ENCODE measurements at regions not wholly inside any gene's neighbourhood (a gene's known extent, or its start where the extent isn't known, plus 50 kb on each side); places are given as distances from the start of the nearest gene placed in this dataset.

- no peak for DNase-seq
These were observed 220.1 kb upstream of the E2F8 start for GRCh38 chr11:19460718-19461405.

- no peak for DNase-seq
These were observed 218.5 kb upstream of the E2F8 start for GRCh38 chr11:19459240-19459639.

GRCh38 chr11:19458721-19459120 is 218.0 kb upstream of the E2F8 start:
- DNase-seq: no peak

- DNase-seq: no peak
These were observed 217.5 kb upstream of the E2F8 start for GRCh38 chr11:19458231-19458630.

GRCh38 chr11:19455731-19456130 is 215.0 kb upstream of the E2F8 start:
- DNase-seq: no peak

- no peak for DNase-seq
These were observed 213.0 kb upstream of the E2F8 start for GRCh38 chr11:19453651-19454257.

- no peak for DNase-seq
These were observed 210.9 kb upstream of the E2F8 start for GRCh38 chr11:19451609-19452008.

- DNase-seq: no peak
These were observed 209.5 kb upstream of the E2F8 start for GRCh38 chr11:19450282-19450681.

GRCh38 chr11:19448651-19449050 is 207.9 kb upstream of the E2F8 start:
- no peak for DNase-seq

GRCh38 chr11:19447150-19447566 is 206.4 kb upstream of the E2F8 start:
- DNase-seq: no peak

GRCh38 chr11:19445771-19446170 is 205.0 kb upstream of the E2F8 start:
- DNase-seq: no peak

GRCh38 chr11:19444231-19444630 is 203.5 kb upstream of the E2F8 start:
- no peak for DNase-seq

- DNase-seq: no peak
These were observed 201.8 kb upstream of the E2F8 start for GRCh38 chr11:19442554-19442910.

- no peak for DNase-seq
These were observed 201.2 kb upstream of the E2F8 start for GRCh38 chr11:19441752-19442553.

- DNase-seq: no peak
These were observed 200.5 kb upstream of the E2F8 start for GRCh38 chr11:19441288-19441687.

GRCh38 chr11:19437760-19438159 is 197.0 kb upstream of the E2F8 start:
- no peak for DNase-seq

GRCh38 chr11:19436932-19437331 is 196.2 kb upstream of the E2F8 start:
- no peak for DNase-seq

- DNase-seq: no peak
These were observed 194.7 kb upstream of the E2F8 start for GRCh38 chr11:19435306-19435989.

GRCh38 chr11:19433791-19434190 is 193.0 kb upstream of the E2F8 start:
- DNase-seq: no peak

- no peak for DNase-seq
These were observed 192.6 kb upstream of the E2F8 start for GRCh38 chr11:19433367-19433766.

GRCh38 chr11:19432370-19433061 is 191.8 kb upstream of the E2F8 start:
- no peak for DNase-seq

GRCh38 chr11:19430754-19431398 is 190.1 kb upstream of the E2F8 start:
- no peak for DNase-seq

All from SHP77 (cell line).